ENCODE measurements at regions not wholly inside any gene's neighbourhood (a gene's known extent, or its start where the extent isn't known, plus 50 kb on each side); places are given as distances from the start of the nearest gene placed in this dataset.

DNA sequence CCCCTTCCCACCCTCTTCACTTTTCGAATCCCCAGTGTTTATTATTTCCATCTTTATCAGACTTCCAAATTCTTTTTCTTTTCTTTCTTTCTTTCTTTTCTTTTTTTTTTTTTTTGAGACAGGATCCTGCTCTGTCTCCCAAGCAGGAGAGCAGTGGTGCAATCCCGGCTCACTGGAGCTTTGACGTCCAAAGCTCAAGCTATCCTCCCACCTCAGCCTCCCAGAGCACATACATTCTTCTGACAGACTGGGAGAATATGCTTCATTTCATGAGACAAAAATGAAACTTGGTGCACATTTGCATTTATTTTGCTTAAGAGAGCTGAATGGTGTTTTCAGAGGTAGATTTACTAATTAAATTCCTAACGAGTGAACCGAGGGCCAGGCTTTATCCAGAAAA is 80.1 kb upstream of the FZD8 start:
- Histone ChIP-seq H3K9me3 (ENCODE audit: control insufficient read depth, insufficient read depth, low read depth, low read length) (no peaks in the 10 kb centered on the region), H4K20me1 (ENCODE audit: control insufficient read depth, extremely low read depth, insufficient read depth, low read length) (no peaks in the 10 kb centered on the region), H3K4me2 (ENCODE audit: extremely low read depth, insufficient read depth, low read length) (no peak overlapping the region), H3K9ac (ENCODE audit: insufficient read depth, low read length) (no peak overlapping the region), H3K36me3 (ENCODE audit: control insufficient read depth, insufficient read depth, low read length) (no peaks in the 10 kb centered on the region), H3K27me3 (ENCODE audit: control insufficient read depth, insufficient read depth, low read length) (no peaks in the 10 kb centered on the region), H3K4me1 (ENCODE audit: control insufficient read depth, extremely low read depth, insufficient read depth, low read length) (no peaks in the 10 kb centered on the region), H3K27ac (ENCODE audit: insufficient read depth, low read length) (no peak overlapping the region), H2AFZ (ENCODE audit: low read length) (no peak overlapping the region), H3K79me2 (ENCODE audit: control insufficient read depth, insufficient read depth, low read length) (no peaks in the 10 kb centered on the region), H3K4me3 (replicated peaks in 1 of 4; ENCODE audit: control extremely low read depth in 1 of 4, insufficient read depth in 1 of 4, low read depth in 3 of 4, low read length in 4 of 4) (no peak overlapping the region)
- TF ChIP-seq, protein P1, sequence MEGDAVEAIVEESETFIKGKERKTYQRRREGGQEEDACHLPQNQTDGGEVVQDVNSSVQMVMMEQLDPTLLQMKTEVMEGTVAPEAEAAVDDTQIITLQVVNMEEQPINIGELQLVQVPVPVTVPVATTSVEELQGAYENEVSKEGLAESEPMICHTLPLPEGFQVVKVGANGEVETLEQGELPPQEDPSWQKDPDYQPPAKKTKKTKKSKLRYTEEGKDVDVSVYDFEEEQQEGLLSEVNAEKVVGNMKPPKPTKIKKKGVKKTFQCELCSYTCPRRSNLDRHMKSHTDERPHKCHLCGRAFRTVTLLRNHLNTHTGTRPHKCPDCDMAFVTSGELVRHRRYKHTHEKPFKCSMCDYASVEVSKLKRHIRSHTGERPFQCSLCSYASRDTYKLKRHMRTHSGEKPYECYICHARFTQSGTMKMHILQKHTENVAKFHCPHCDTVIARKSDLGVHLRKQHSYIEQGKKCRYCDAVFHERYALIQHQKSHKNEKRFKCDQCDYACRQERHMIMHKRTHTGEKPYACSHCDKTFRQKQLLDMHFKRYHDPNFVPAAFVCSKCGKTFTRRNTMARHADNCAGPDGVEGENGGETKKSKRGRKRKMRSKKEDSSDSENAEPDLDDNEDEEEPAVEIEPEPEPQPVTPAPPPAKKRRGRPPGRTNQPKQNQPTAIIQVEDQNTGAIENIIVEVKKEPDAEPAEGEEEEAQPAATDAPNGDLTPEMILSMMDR (conservative IDR thresholded peaks at IDR 0.05 in 1 of 2, IDR thresholded peaks at IDR 0.05 in 1 of 2; ENCODE audit: low read depth in 1 of 2, low read length in 2 of 2), result no peak
- no peak for TF ChIP-seq EZH2 (IDR thresholded peaks at IDR 0.05; ENCODE audit: low read length, missing control alignments)
- no peak for DNase-seq (ENCODE audit: low read depth in 2 of 2)

DNA sequence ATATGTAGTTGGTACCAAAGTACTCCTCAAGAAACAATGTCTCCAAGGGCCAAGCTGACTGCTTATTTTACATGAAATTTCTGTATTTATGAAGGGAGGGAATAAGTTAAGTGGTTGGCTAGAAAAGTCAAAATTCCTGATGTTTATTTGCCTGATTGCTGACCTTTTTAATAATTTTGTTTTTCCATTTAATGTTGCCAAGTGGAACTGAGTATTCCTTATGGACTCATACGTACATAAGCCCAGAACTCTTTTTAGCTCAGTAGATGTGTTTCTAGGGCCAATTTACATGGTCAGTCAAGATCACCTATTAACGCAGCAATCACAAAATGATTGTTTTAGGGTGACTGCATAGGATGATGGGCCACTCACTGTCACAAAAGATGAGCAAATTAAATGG is 78.3 kb upstream of the FZD8 start:
- no peak overlapping the region for H3K9ac ChIP-seq (ENCODE audit: insufficient read depth, low read length)
- no peaks in the 10 kb centered on the region for H3K27me3 ChIP-seq (ENCODE audit: control insufficient read depth, insufficient read depth, low read length)
- no peaks in the 10 kb centered on the region for H3K79me2 ChIP-seq (ENCODE audit: control insufficient read depth, insufficient read depth, low read length)
- H3K9me3 ChIP-seq (ENCODE audit: control insufficient read depth, insufficient read depth, low read depth, low read length), result no peaks in the 10 kb centered on the region
- no peak overlapping the region for H3K27ac ChIP-seq (ENCODE audit: insufficient read depth, low read length)
- TF ChIP-seq EZH2 (IDR thresholded peaks at IDR 0.05; ENCODE audit: low read length, missing control alignments), result no peak
- TF ChIP-seq, protein P1 (conservative IDR thresholded peaks at IDR 0.05 in 1 of 2, IDR thresholded peaks at IDR 0.05 in 1 of 2; ENCODE audit: low read depth in 1 of 2, low read length in 2 of 2), result no peak
- H3K4me3 ChIP-seq (replicated peaks in 1 of 4; ENCODE audit: control extremely low read depth in 1 of 4, insufficient read depth in 1 of 4, low read depth in 3 of 4, low read length in 4 of 4), result no peak overlapping the region
- no peaks in the 10 kb centered on the region for H3K36me3 ChIP-seq (ENCODE audit: control insufficient read depth, insufficient read depth, low read length)
- no peaks in the 10 kb centered on the region for H3K4me1 ChIP-seq (ENCODE audit: control insufficient read depth, extremely low read depth, insufficient read depth, low read length)
- H3K4me2 ChIP-seq (ENCODE audit: extremely low read depth, insufficient read depth, low read length), result no peak overlapping the region
- DNase-seq (ENCODE audit: low read depth in 2 of 2), result no peak
- H4K20me1 ChIP-seq (ENCODE audit: control insufficient read depth, extremely low read depth, insufficient read depth, low read length), result no peaks in the 10 kb centered on the region
- no peak overlapping the region for H2AFZ ChIP-seq (ENCODE audit: low read length)

DNA sequence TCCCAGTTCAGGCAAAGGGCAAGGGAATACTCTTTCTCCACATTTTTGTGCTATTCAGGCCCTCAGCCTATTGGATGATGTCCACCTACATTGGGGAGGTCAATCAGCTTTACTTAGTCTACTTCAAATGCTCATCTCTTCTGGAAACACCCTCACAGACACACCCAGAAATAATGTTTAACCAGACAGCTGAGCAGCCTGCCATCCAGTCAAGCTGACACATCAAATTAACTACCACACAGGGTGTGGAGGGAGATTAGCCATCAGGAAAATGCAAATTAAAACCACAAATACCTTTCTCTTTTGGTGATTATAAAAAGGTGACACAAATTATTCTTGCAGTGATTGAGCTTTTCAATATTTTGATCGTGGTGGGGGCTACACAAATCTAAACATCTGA is 74.7 kb upstream of the FZD8 start:
- H3K9me3 ChIP-seq (ENCODE audit: control insufficient read depth, insufficient read depth, low read depth, low read length), result no peaks in the 10 kb centered on the region
- no peaks in the 10 kb centered on the region for H3K36me3 ChIP-seq (ENCODE audit: control insufficient read depth, insufficient read depth, low read length)
- no peak for TF ChIP-seq EZH2 (IDR thresholded peaks at IDR 0.05; ENCODE audit: low read length, missing control alignments)
- TF ChIP-seq, protein P1 (conservative IDR thresholded peaks at IDR 0.05 in 1 of 2, IDR thresholded peaks at IDR 0.05 in 1 of 2; ENCODE audit: low read depth in 1 of 2, low read length in 2 of 2), result no peak
- H3K27ac ChIP-seq (ENCODE audit: insufficient read depth, low read length), result no peak overlapping the region
- DNase-seq (ENCODE audit: low read depth in 2 of 2), result no peak
- no peaks in the 10 kb centered on the region for H3K27me3 ChIP-seq (ENCODE audit: control insufficient read depth, insufficient read depth, low read length)
- H4K20me1 ChIP-seq (ENCODE audit: control insufficient read depth, extremely low read depth, insufficient read depth, low read length), result no peaks in the 10 kb centered on the region
- no peaks in the 10 kb centered on the region for H3K4me1 ChIP-seq (ENCODE audit: control insufficient read depth, extremely low read depth, insufficient read depth, low read length)
- H3K4me2 ChIP-seq (ENCODE audit: extremely low read depth, insufficient read depth, low read length), result no peak overlapping the region
- no peak overlapping the region for H3K4me3 ChIP-seq (replicated peaks in 1 of 4; ENCODE audit: control extremely low read depth in 1 of 4, insufficient read depth in 1 of 4, low read depth in 3 of 4, low read length in 4 of 4)
- H3K79me2 ChIP-seq (ENCODE audit: control insufficient read depth, insufficient read depth, low read length), result no peaks in the 10 kb centered on the region
- H2AFZ ChIP-seq (ENCODE audit: low read length), result no peak overlapping the region
- no peak overlapping the region for H3K9ac ChIP-seq (ENCODE audit: insufficient read depth, low read length)

Data from fibroblast of lung (primary cell).